ENCODE measurements at regions not wholly inside any gene's neighbourhood (a gene's known extent, or its start where the extent isn't known, plus 50 kb on each side); places are given as distances from the start of the nearest gene placed in this dataset.

GRCh38 chr2:83522891-83523493, 936.1 kb downstream of the SUCLG1 start:
- Histone ChIP-seq H3K4me3 (no peak overlapping the region), H3K9me3 (no peaks in the 10 kb centered on the region), H3K27ac (no peak overlapping the region), H3K27me3 (no peaks in the 10 kb centered on the region), H3K36me3 (replicated peaks in 1 of 2; ENCODE audit: insufficient read depth in 1 of 2, low read depth in 2 of 2) (no peaks in the 10 kb centered on the region), H3K4me1 (no peaks in the 10 kb centered on the region)
- intact Hi-C loops (cut with DNase I): no loop called here
- DNase-seq (no peak), ATAC-seq (no peak)
- WGBS, 2 donors: 81 to 83% methylated on average over 4 of the region's 4 CpGs
- TF ChIP-seq POLR2A (IDR thresholded peaks at IDR 0.05): no peak
- TF ChIP-seq CTCF (IDR thresholded peaks at IDR 0.05): no peak

- H3K27me3 ChIP-seq: no peaks in the 10 kb centered on the region
- WGBS, 2 donors: 94 to 95% methylated on average over 35 to 42 of the region's 42 CpGs
- no peak for DNase-seq
- TF ChIP-seq CTCF (IDR thresholded peaks at IDR 0.05) (no peak), POLR2A (IDR thresholded peaks at IDR 0.05) (no peak)
- no peaks in the 10 kb centered on the region for H3K36me3 ChIP-seq (replicated peaks in 1 of 2; ENCODE audit: insufficient read depth in 1 of 2, low read depth in 2 of 2)
- H3K4me3 ChIP-seq: no peak overlapping the region
- intact Hi-C loops (cut with DNase I): no loop called here
- ATAC-seq: no peak
- H3K9me3 ChIP-seq: no peaks in the 10 kb centered on the region
- H3K4me1 ChIP-seq: no peaks in the 10 kb centered on the region
- no peak overlapping the region for H3K27ac ChIP-seq
Measured at GRCh38 chr2:83517727-83518368, 941.2 kb downstream of the SUCLG1 start.

GRCh38 chr2:83516503-83516902, 942.6 kb downstream of the SUCLG1 start:
- intact Hi-C loops (cut with DNase I): no loop called here
- DNase-seq (no peak), ATAC-seq (no peak)
- no peaks in the 10 kb centered on the region for H3K27me3 ChIP-seq
- H3K4me3 ChIP-seq: no peak overlapping the region
- H3K9me3 ChIP-seq: no peaks in the 10 kb centered on the region
- 51 to 52% methylated on average over 3 of the region's 3 CpGs for WGBS, 2 donors
- no peak overlapping the region for H3K27ac ChIP-seq
- H3K36me3 ChIP-seq (replicated peaks in 1 of 2; ENCODE audit: insufficient read depth in 1 of 2, low read depth in 2 of 2): no peaks in the 10 kb centered on the region
- H3K4me1 ChIP-seq: no peaks in the 10 kb centered on the region
- TF ChIP-seq CTCF (IDR thresholded peaks at IDR 0.05) (no peak), POLR2A (IDR thresholded peaks at IDR 0.05) (no peak)

DNA sequence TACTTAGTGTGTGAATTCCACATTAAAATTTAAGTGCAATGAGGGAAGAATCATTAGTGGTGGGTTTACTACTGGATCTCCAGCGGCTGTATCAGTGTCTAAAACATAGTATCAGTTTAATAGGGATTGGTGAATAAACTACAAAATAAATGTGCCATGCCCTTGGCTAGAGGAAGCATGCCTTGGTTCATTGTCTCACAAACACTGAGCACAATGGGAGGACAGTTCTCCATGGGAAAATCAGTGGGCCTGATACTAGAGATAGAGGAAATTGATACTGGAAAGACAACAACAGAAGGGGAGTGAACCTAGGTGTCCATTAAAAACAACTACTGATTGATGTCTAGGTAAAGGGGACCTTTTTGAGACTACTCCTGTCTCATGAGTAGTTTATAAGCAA, 971.6 kb downstream of the SUCLG1 start:
- no peaks in the 10 kb centered on the region for H3K27me3 ChIP-seq
- 80 to 89% methylated on average over 1 of the region's 1 CpG for WGBS, 2 donors
- no peaks in the 10 kb centered on the region for H3K4me1 ChIP-seq
- H3K36me3 ChIP-seq (replicated peaks in 1 of 2; ENCODE audit: insufficient read depth in 1 of 2, low read depth in 2 of 2): no peaks in the 10 kb centered on the region
- no peak for DNase-seq
- no peak overlapping the region for H3K4me3 ChIP-seq
- intact Hi-C loops (cut with DNase I): no loop called here
- TF ChIP-seq CTCF (IDR thresholded peaks at IDR 0.05) (no peak), POLR2A (IDR thresholded peaks at IDR 0.05) (no peak)
- no peak overlapping the region for H3K27ac ChIP-seq
- H3K9me3 ChIP-seq: no peaks in the 10 kb centered on the region
- no peak for ATAC-seq

DNA sequence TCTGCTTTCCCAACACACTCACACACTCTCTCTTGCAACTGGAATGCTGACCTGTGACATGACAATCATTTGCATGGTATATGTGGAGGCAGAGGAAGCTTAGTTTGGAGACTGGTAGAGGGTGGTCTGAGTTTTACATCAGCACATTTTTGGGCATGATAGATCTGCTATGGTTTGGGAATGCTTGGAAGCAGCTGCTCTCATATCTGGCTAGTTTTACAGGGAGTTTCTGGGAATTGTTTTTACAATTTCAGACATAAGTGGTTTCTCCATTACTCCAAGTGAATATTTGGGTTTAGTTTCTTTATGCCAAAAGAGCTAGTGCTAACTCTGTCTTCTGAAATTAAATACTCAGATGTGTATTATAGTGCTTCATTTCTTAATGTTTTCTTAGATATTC, 977.6 kb downstream of the SUCLG1 start:
- ATAC-seq (no peak), DNase-seq (no peak)
- no peaks in the 10 kb centered on the region for H3K36me3 ChIP-seq (replicated peaks in 1 of 2; ENCODE audit: insufficient read depth in 1 of 2, low read depth in 2 of 2)
- intact Hi-C loops (cut with DNase I): no loop called here
- H3K27ac ChIP-seq: no peak overlapping the region
- H3K4me3 ChIP-seq: no peak overlapping the region
- H3K27me3 ChIP-seq: no peaks in the 10 kb centered on the region
- H3K4me1 ChIP-seq: peaks cover 17% of the 10 kb centered on the region
- TF ChIP-seq POLR2A (IDR thresholded peaks at IDR 0.05): no peak
- H3K9me3 ChIP-seq: no peaks in the 10 kb centered on the region

All from body of pancreas (tissue), 4 donors.